Trophoblast cell (in vitro differentiated cells and primary cell): ENCODE measurements at regions not wholly inside any gene's neighbourhood (a gene's known extent, or its start where the extent isn't known, plus 50 kb on each side); places are given as distances from the start of the nearest gene placed in this dataset.

Source experiments
- DNase-seq, 2 donors: peaks; one replicate each; pipeline ENCODE4 v3.0.0-alpha.2; 2016
- H2AFZ ChIP-seq: 2 replicates; pipeline ENCODE4 v1.6.1; 2013; ENCODE audit warnings: low read length, moderate library complexity, mild to moderate bottlenecking; ENCODE audit not compliant: insufficient read depth, poor library complexity
- H2AK5ac ChIP-seq: 2 replicates; pipeline ENCODE4 v1.6.1; 2013; ENCODE audit warnings: mild to moderate bottlenecking, low read length
- H2BK120ac ChIP-seq: 2 replicates; pipeline ENCODE4 v1.6.1; 2013; ENCODE audit warnings: low read length, mild to moderate bottlenecking, moderate library complexity; ENCODE audit not compliant: insufficient read depth, poor library complexity
- H2BK12ac ChIP-seq: 2 replicates; pipeline ENCODE4 v1.6.1; 2013; ENCODE audit warnings: mild to moderate bottlenecking, low read length, moderate library complexity
- H2BK5ac ChIP-seq: 2 replicates; pipeline ENCODE4 v1.6.1; 2013; ENCODE audit warnings: low read length, low read depth, moderate library complexity, mild to moderate bottlenecking; ENCODE audit not compliant: poor library complexity
- H3K14ac ChIP-seq: 2 replicates; pipeline ENCODE4 v1.6.1; 2013; ENCODE audit warnings: mild to moderate bottlenecking, low read length
- H3K18ac ChIP-seq: 2 replicates; pipeline ENCODE4 v1.6.1; 2013; ENCODE audit warnings: mild to moderate bottlenecking, low read length
- H3K23ac ChIP-seq: 2 replicates; pipeline ENCODE4 v1.6.1; 2013; ENCODE audit warnings: low read length
- H3K27ac ChIP-seq: 2 replicates; pipeline ENCODE4 v1.5.1; 2013; ENCODE audit warnings: low read depth, mild to moderate bottlenecking, inconsistent platforms, low read length, moderate library complexity
- H3K27me3 ChIP-seq: 2 replicates; pipeline ENCODE4 v1.6.1; 2013; ENCODE audit warnings: inconsistent platforms, mild to moderate bottlenecking, low read length, moderate library complexity; ENCODE audit not compliant: insufficient read depth
- H3K36me3 ChIP-seq, 2 experiments: 1 replicate in 1 of 2; 2 replicates in 1 of 2; pipeline ENCODE4 v1.6.1; 2013; ENCODE audit warnings: low read length in 2 of 2, mild to moderate bottlenecking in 2 of 2, moderate library complexity in 1 of 2; ENCODE audit not compliant: insufficient read depth in 2 of 2, control insufficient read depth in 1 of 2
- H3K4ac ChIP-seq: 2 replicates; pipeline ENCODE4 v1.6.1; 2013; ENCODE audit warnings: low read depth, mild to moderate bottlenecking, low read length, moderate library complexity
- H3K4me1 ChIP-seq, 2 experiments: 1 replicate in 1 of 2; 2 replicates in 1 of 2; pipeline ENCODE4 v1.6.1; 2013; ENCODE audit warnings: low read length in 2 of 2, mild to moderate bottlenecking in 2 of 2, moderate library complexity in 1 of 2; ENCODE audit not compliant: insufficient read depth in 2 of 2, control insufficient read depth in 1 of 2
- H3K4me2 ChIP-seq: 2 replicates; pipeline ENCODE4 v1.6.1; 2013; ENCODE audit warnings: inconsistent platforms, mild to moderate bottlenecking, low read length, moderate library complexity
- H3K4me3 ChIP-seq: 2 replicates; pipeline ENCODE4 v1.5.1; 2013; ENCODE audit warnings: mild to moderate bottlenecking, low read depth, low read length, inconsistent platforms
- H3K79me1 ChIP-seq: one replicate; pipeline ENCODE4 v1.6.1; 2013; ENCODE audit warnings: low read length
- H3K79me2 ChIP-seq: 2 replicates; pipeline ENCODE4 v1.6.1; 2013; ENCODE audit warnings: low read length, mild to moderate bottlenecking; ENCODE audit not compliant: control insufficient read depth, insufficient read depth, poor library complexity
- H3K9ac ChIP-seq: 2 replicates; pipeline ENCODE4 v1.6.1; 2013; ENCODE audit warnings: mild to moderate bottlenecking, low read length
- H3K9me3 ChIP-seq: 2 replicates; pipeline ENCODE4 v1.6.1; 2013; ENCODE audit warnings: low read depth, mild to moderate bottlenecking, control low read depth, inconsistent platforms, low read length; ENCODE audit not compliant: insufficient read depth
- H4K12ac ChIP-seq: 2 replicates; pipeline ENCODE4 v1.6.1; 2013; ENCODE audit warnings: low read depth, mild to moderate bottlenecking, low read length, moderate library complexity
- H4K8ac ChIP-seq: 2 replicates; pipeline ENCODE4 v1.6.1; 2013; ENCODE audit warnings: low read depth, mild to moderate bottlenecking, low read length, moderate library complexity
- H4K91ac ChIP-seq: one replicate; pipeline ENCODE4 v1.6.1; 2013; ENCODE audit warnings: low read depth, mild to moderate bottlenecking, low read length, moderate library complexity
- WGBS: extraction: QIAGEN DNeasy Blood & Tissue Kit; methylation state at CpG from one replicate; pipeline ENCODE4 v1.1.7; 2013; ENCODE audit warnings: missing lambda C conversion rate; ENCODE audit not compliant: insufficient read length, insufficient coverage; ENCODE audit errors: extremely low coverage; 5-methylcytosine and 5-hydroxymethylcytosine counted together

- H2AFZ ChIP-seq: no peak overlapping the region
- no peak overlapping the region for H4K91ac ChIP-seq
- H3K79me2 ChIP-seq: no peaks in the 10 kb centered on the region
- no peak overlapping the region for H4K8ac ChIP-seq
- no peak overlapping the region for H3K4me3 ChIP-seq
- no peaks in the 10 kb centered on the region for H3K79me1 ChIP-seq
- H3K4me1 ChIP-seq: no peaks in the 10 kb centered on the region
- no peak overlapping the region for H3K4ac ChIP-seq
- no peak overlapping the region for H3K23ac ChIP-seq
- H2AK5ac ChIP-seq: no peak overlapping the region
- H3K9me3 ChIP-seq: no peaks in the 10 kb centered on the region
- H3K18ac ChIP-seq: no peak overlapping the region
- no peak overlapping the region for H2BK120ac ChIP-seq
- WGBS: no CpG with 5 or more reads among the region's 1 CpG
- H3K27me3 ChIP-seq: no peaks in the 10 kb centered on the region
- no peak overlapping the region for H3K27ac ChIP-seq
- no peak overlapping the region for H3K9ac ChIP-seq
- H3K4me2 ChIP-seq: no peak overlapping the region
- no peak overlapping the region for H2BK5ac ChIP-seq
- H4K12ac ChIP-seq: no peak overlapping the region
- H2BK12ac ChIP-seq: no peak overlapping the region
- no peak overlapping the region for H3K14ac ChIP-seq
- no peaks in the 10 kb centered on the region for H3K36me3 ChIP-seq
- DNase-seq: no peak
Measured at GRCh38 chr12:90855534-90855933, 99.4 kb downstream of the CCER1 start.

DNA sequence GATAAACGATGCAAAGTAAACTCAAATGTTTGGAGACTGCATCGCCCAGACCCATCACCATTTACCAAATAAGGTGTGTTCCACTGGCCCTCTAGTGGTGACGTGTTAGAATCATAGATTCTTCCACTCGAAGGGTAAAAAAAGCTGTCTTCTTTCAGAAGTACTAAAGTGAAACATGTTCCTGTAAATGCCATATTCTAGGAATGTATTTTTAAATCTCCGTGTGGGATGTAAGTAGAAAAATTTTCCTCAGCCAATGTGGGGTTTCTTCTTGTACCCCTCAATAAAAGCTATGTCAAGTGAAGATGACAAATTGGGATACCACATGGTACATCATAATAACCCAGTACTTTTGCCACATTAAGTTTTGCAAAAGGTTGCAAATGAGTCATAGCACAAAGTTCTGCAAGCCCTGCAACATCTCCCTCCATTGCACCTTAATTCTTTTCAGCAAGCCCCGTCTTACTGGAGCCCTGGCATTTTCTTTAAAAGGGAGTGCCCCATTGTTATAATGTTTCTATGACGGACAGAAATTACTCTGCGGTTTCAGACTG lies 100.8 kb downstream of the CCER1 start:
- H2AFZ ChIP-seq: no peak overlapping the region
- H3K79me1 ChIP-seq: no peaks in the 10 kb centered on the region
- H2BK120ac ChIP-seq: no peak overlapping the region
- no peak overlapping the region for H3K14ac ChIP-seq
- no peaks in the 10 kb centered on the region for H3K27me3 ChIP-seq
- H4K8ac ChIP-seq: no peak overlapping the region
- no peak overlapping the region for H4K12ac ChIP-seq
- no peaks in the 10 kb centered on the region for H3K79me2 ChIP-seq
- no peak overlapping the region for H3K18ac ChIP-seq
- H2AK5ac ChIP-seq: no peak overlapping the region
- DNase-seq: peak; percentile 7 to 66
- H3K27ac ChIP-seq: no peak overlapping the region
- WGBS: no CpG with 5 or more reads among the region's 8 CpGs
- no peaks in the 10 kb centered on the region for H3K36me3 ChIP-seq
- no peak overlapping the region for H3K23ac ChIP-seq
- H2BK12ac ChIP-seq: no peak overlapping the region
- H3K4me2 ChIP-seq: no peak overlapping the region
- H3K4me1 ChIP-seq: no peaks in the 10 kb centered on the region
- no peak overlapping the region for H3K4me3 ChIP-seq
- H4K91ac ChIP-seq: no peak overlapping the region
- H3K4ac ChIP-seq: no peak overlapping the region
- H3K9ac ChIP-seq: no peak overlapping the region
- no peak overlapping the region for H2BK5ac ChIP-seq
- H3K9me3 ChIP-seq: no peaks in the 10 kb centered on the region

GRCh38 chr12:90851800-90852718 lies 102.9 kb downstream of the CCER1 start:
- Histone ChIP-seq H3K4me1 (no peaks in the 10 kb centered on the region), H4K91ac (no peak overlapping the region), H2AK5ac (no peak overlapping the region), H3K14ac (no peak overlapping the region), H2BK5ac (no peak overlapping the region), H3K9me3 (no peaks in the 10 kb centered on the region), H3K36me3 (no peaks in the 10 kb centered on the region), H4K12ac (no peak overlapping the region), H3K4ac (no peak overlapping the region), H2BK120ac (no peak overlapping the region), H2BK12ac (no peak overlapping the region), H3K27ac (no peak overlapping the region), H4K8ac (no peak overlapping the region), H3K9ac (no peak overlapping the region), H3K23ac (no peak overlapping the region), H2AFZ (no peak overlapping the region), H3K4me2 (no peak overlapping the region), H3K79me1 (no peaks in the 10 kb centered on the region), H3K18ac (no peak overlapping the region), H3K79me2 (no peaks in the 10 kb centered on the region), H3K27me3 (no peaks in the 10 kb centered on the region), H3K4me3 (no peak overlapping the region)
- no CpG with 5 or more reads among the region's 2 CpGs for WGBS
- DNase-seq: no peak

DNA sequence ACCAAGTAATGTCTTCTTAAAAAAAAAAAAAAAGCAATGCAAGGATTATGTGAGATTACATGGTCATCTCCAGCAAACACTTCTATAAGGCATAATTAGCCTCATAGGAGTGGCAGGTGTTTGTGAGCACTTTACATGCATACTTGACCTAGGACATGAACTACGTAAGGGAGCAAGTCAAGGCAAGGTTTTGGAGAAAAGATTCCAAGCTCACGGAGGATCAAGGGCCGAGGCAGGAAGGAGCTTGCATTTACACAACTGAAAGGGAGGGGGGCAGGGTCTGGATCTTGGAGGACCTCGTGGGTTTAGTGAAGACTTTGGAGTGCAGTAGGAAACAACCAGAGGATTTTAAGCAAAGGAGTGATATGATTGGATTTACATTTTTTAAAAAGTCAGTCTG lies 112.5 kb downstream of the CCER1 start:
- Histone ChIP-seq H3K9me3 (no peaks in the 10 kb centered on the region), H3K4me3 (no peak overlapping the region), H2BK12ac (no peak overlapping the region), H3K18ac (no peak overlapping the region), H3K27me3 (no peaks in the 10 kb centered on the region), H3K27ac (no peak overlapping the region), H3K14ac (no peak overlapping the region), H2AFZ (peak overlapping the region; percentile 50), H3K23ac (no peak overlapping the region), H3K36me3 (no peaks in the 10 kb centered on the region), H4K8ac (no peak overlapping the region), H2BK5ac (no peak overlapping the region), H3K79me1 (no peaks in the 10 kb centered on the region), H4K91ac (no peak overlapping the region), H3K9ac (no peak overlapping the region), H3K4ac (no peak overlapping the region), H3K4me1 (peaks cover 0 to 3% of the 10 kb centered on the region in 2 experiments), H2BK120ac (no peak overlapping the region), H4K12ac (no peak overlapping the region), H3K4me2 (no peak overlapping the region), H2AK5ac (no peak overlapping the region), H3K79me2 (no peaks in the 10 kb centered on the region)
- WGBS: no CpG with 5 or more reads among the region's 4 CpGs
- peak in 1 of 2 donors; percentile 5 for DNase-seq
